ENCODE measurements at regions not wholly inside any gene's neighbourhood (a gene's known extent, or its start where the extent isn't known, plus 50 kb on each side); places are given as distances from the start of the nearest gene placed in this dataset.

GRCh38 chr5:25099538-25099937 is 454.8 kb upstream of the CDH10 start:
- Histone ChIP-seq H3K79me2 (ENCODE audit: control insufficient read depth, low read length) (no peaks in the 10 kb centered on the region), H3K9me2 (replicated peaks; ENCODE audit: control insufficient read depth, low read length) (no peaks in the 10 kb centered on the region), H3K27me3 (ENCODE audit: control insufficient read depth, low read length) (no peaks in the 10 kb centered on the region), H3K27ac (ENCODE audit: low read depth, low read length) (no peak overlapping the region), H3F3A (ENCODE audit: control insufficient read depth, insufficient read depth) (no peaks in the 10 kb centered on the region), H4K20me1 (ENCODE audit: control insufficient read depth, insufficient read depth, low read depth, low read length) (no peaks in the 10 kb centered on the region), H3K4me3 (ENCODE audit: low read length) (no peak overlapping the region), H3K9me3 (ENCODE audit: control insufficient read depth, insufficient read depth, low read length) (no peaks in the 10 kb centered on the region), H3K36me3 (ENCODE audit: control insufficient read depth, low read length) (no peaks in the 10 kb centered on the region), H3K4me1 (ENCODE audit: control insufficient read depth, low read length) (no peaks in the 10 kb centered on the region), H3K4me2 (ENCODE audit: low read length) (no peak overlapping the region)
- TF ChIP-seq EZH2phosphoT487 (IDR thresholded peaks at IDR 0.05; ENCODE audit: borderline replicate concordance, low read length), result no peak
- no peak for TF ChIP-seq CTCF (IDR thresholded peaks at IDR 0.05; ENCODE audit: low read depth, low read length, poor library complexity, severe bottlenecking)

- Histone ChIP-seq H3K4me2 (ENCODE audit: low read length) (no peak overlapping the region), H3K27me3 (ENCODE audit: control insufficient read depth, low read length) (no peaks in the 10 kb centered on the region), H3K79me2 (ENCODE audit: control insufficient read depth, low read length) (no peaks in the 10 kb centered on the region), H3K4me1 (ENCODE audit: control insufficient read depth, low read length) (no peaks in the 10 kb centered on the region), H4K20me1 (ENCODE audit: control insufficient read depth, insufficient read depth, low read depth, low read length) (no peaks in the 10 kb centered on the region), H3K36me3 (ENCODE audit: control insufficient read depth, low read length) (no peaks in the 10 kb centered on the region), H3K27ac (ENCODE audit: low read depth, low read length) (no peak overlapping the region), H3F3A (ENCODE audit: control insufficient read depth, insufficient read depth) (no peaks in the 10 kb centered on the region), H3K9me2 (replicated peaks; ENCODE audit: control insufficient read depth, low read length) (no peaks in the 10 kb centered on the region), H3K4me3 (ENCODE audit: low read length) (no peak overlapping the region), H3K9me3 (ENCODE audit: control insufficient read depth, insufficient read depth, low read length) (no peaks in the 10 kb centered on the region)
- no peak for TF ChIP-seq EZH2phosphoT487 (IDR thresholded peaks at IDR 0.05; ENCODE audit: borderline replicate concordance, low read length)
- TF ChIP-seq CTCF (IDR thresholded peaks at IDR 0.05; ENCODE audit: low read depth, low read length, poor library complexity, severe bottlenecking), result no peak
Measured at GRCh38 chr5:25095261-25095660, 450.5 kb upstream of the CDH10 start.

- H3K9me2 ChIP-seq (replicated peaks; ENCODE audit: control insufficient read depth, low read length), result no peaks in the 10 kb centered on the region
- no peaks in the 10 kb centered on the region for H4K20me1 ChIP-seq (ENCODE audit: control insufficient read depth, insufficient read depth, low read depth, low read length)
- TF ChIP-seq EZH2phosphoT487 (IDR thresholded peaks at IDR 0.05; ENCODE audit: borderline replicate concordance, low read length), result no peak
- TF ChIP-seq CTCF (IDR thresholded peaks at IDR 0.05; ENCODE audit: low read depth, low read length, poor library complexity, severe bottlenecking), result no peak
- no peak overlapping the region for H3K27ac ChIP-seq (ENCODE audit: low read depth, low read length)
- H3F3A ChIP-seq (ENCODE audit: control insufficient read depth, insufficient read depth), result no peaks in the 10 kb centered on the region
- H3K79me2 ChIP-seq (ENCODE audit: control insufficient read depth, low read length), result no peaks in the 10 kb centered on the region
- no peak overlapping the region for H3K4me2 ChIP-seq (ENCODE audit: low read length)
- no peaks in the 10 kb centered on the region for H3K36me3 ChIP-seq (ENCODE audit: control insufficient read depth, low read length)
- no peak overlapping the region for H3K4me3 ChIP-seq (ENCODE audit: low read length)
- H3K9me3 ChIP-seq (ENCODE audit: control insufficient read depth, insufficient read depth, low read length), result no peaks in the 10 kb centered on the region
- H3K27me3 ChIP-seq (ENCODE audit: control insufficient read depth, low read length), result no peaks in the 10 kb centered on the region
- H3K4me1 ChIP-seq (ENCODE audit: control insufficient read depth, low read length), result no peaks in the 10 kb centered on the region
Measured at GRCh38 chr5:25094219-25094618, 449.4 kb upstream of the CDH10 start.

GRCh38 chr5:25091921-25092320 is 447.1 kb upstream of the CDH10 start:
- no peak overlapping the region for H3K27ac ChIP-seq (ENCODE audit: low read depth, low read length)
- H3K9me2 ChIP-seq (replicated peaks; ENCODE audit: control insufficient read depth, low read length), result no peaks in the 10 kb centered on the region
- no peaks in the 10 kb centered on the region for H3K79me2 ChIP-seq (ENCODE audit: control insufficient read depth, low read length)
- H3K4me2 ChIP-seq (ENCODE audit: low read length), result no peak overlapping the region
- H4K20me1 ChIP-seq (ENCODE audit: control insufficient read depth, insufficient read depth, low read depth, low read length), result no peaks in the 10 kb centered on the region
- no peaks in the 10 kb centered on the region for H3K9me3 ChIP-seq (ENCODE audit: control insufficient read depth, insufficient read depth, low read length)
- H3K4me3 ChIP-seq (ENCODE audit: low read length), result no peak overlapping the region
- H3K4me1 ChIP-seq (ENCODE audit: control insufficient read depth, low read length), result no peaks in the 10 kb centered on the region
- H3K36me3 ChIP-seq (ENCODE audit: control insufficient read depth, low read length), result no peaks in the 10 kb centered on the region
- no peaks in the 10 kb centered on the region for H3K27me3 ChIP-seq (ENCODE audit: control insufficient read depth, low read length)
- no peaks in the 10 kb centered on the region for H3F3A ChIP-seq (ENCODE audit: control insufficient read depth, insufficient read depth)
- no peak for TF ChIP-seq EZH2phosphoT487 (IDR thresholded peaks at IDR 0.05; ENCODE audit: borderline replicate concordance, low read length)
- no peak for TF ChIP-seq CTCF (IDR thresholded peaks at IDR 0.05; ENCODE audit: low read depth, low read length, poor library complexity, severe bottlenecking)

Measured in DOHH2 (cell line).